ENCODE measurements at regions not wholly inside any gene's neighbourhood (a gene's known extent, or its start where the extent isn't known, plus 50 kb on each side); places are given as distances from the start of the nearest gene placed in this dataset.
"Not testable (repeated sequence)": the region's sequence is repeated elsewhere in the genome, so short reads cannot be mapped to it uniquely, and the experiment has no call there.

DNA sequence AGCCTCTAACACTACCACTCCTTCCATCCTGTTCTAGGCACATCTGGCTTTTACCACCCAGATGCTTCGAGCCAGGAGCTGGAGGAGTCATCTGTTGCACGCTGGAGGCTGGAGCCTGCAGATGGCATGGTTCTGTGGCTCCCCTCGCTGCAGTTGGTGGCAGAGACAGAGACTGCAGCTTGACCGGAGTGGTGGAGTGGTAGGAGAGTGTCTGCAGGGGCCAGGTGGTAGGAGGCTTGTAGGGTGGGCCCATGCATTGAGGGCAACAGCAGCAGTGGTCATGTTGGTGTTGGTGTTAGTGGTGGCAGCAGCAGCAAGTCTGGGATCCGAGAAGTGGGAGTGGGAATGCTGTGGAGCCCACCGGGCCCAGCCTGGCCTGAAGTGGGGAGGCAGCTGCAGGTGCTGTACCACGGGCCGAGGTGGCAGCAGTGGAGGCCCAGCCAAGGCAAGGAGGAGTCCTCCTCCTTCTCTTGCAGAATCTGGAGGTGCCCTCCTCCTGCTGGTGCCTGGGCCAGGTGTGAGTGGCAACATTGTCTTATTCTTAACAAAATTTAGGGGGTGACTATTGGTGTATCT is 100.4 kb upstream of the POTEC start:
- H3K27me3 ChIP-seq (ENCODE audit: control insufficient read depth in 2 of 2, insufficient read depth in 1 of 2, low read length in 1 of 2); H3K36me3 ChIP-seq (ENCODE audit: control insufficient read depth in 2 of 2, insufficient read depth in 2 of 2, low read length in 1 of 2); DNase-seq (ENCODE audit: low read depth in 6 of 9, low spot score in 9 of 9); H3K4me3 ChIP-seq (ENCODE audit: low read length in 2 of 2); H3K27ac ChIP-seq (ENCODE audit: low read depth in 1 of 2, low read length in 1 of 2); H3K4me1 ChIP-seq (ENCODE audit: control insufficient read depth in 2 of 2, insufficient read depth in 2 of 2, low read length in 2 of 2): not testable (repeated sequence)
- WGBS = 81% methylated on average over 8 of the region's 8 CpGs
- H3K9me3 ChIP-seq (ENCODE audit: control insufficient read depth in 2 of 2, insufficient read depth in 1 of 2, low read length in 1 of 2) = peaks cover 2 to 14% of the 10 kb centered on the region in 2 donors

DNA sequence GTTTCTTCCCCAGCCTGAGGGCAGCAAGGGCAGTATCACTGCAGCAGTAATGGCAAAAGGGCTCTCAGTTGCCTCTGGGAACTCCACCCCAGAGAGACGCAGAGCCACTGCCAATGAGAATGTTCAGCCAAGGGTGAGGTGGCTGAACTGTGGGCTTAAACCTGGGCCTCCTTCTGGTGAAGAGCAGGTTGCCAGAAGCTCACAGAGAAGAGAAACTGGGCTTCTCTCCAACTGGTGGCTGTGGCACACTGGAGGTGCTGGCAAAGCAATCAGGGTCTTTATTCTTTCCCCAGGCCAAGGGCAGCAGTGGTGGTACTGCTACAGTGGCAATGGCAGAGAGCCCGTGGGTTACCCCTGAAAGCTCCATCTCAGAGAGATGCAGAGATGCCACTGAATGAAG is 54.9 kb upstream of the ANKRD30B start:
- not testable (repeated sequence) for DNase-seq (ENCODE audit: low read depth in 6 of 9, low spot score in 9 of 9); H3K36me3 ChIP-seq (ENCODE audit: control insufficient read depth in 2 of 2, insufficient read depth in 2 of 2, low read length in 1 of 2); H3K4me3 ChIP-seq (ENCODE audit: low read length in 2 of 2); H3K4me1 ChIP-seq (ENCODE audit: control insufficient read depth in 2 of 2, insufficient read depth in 2 of 2, low read length in 2 of 2); H3K9me3 ChIP-seq (ENCODE audit: control insufficient read depth in 2 of 2, insufficient read depth in 1 of 2, low read length in 1 of 2); H3K27ac ChIP-seq (ENCODE audit: low read depth in 1 of 2, low read length in 1 of 2); H3K27me3 ChIP-seq (ENCODE audit: control insufficient read depth in 2 of 2, insufficient read depth in 1 of 2, low read length in 1 of 2)
- 74% methylated on average over 2 of the region's 2 CpGs for WGBS

DNA sequence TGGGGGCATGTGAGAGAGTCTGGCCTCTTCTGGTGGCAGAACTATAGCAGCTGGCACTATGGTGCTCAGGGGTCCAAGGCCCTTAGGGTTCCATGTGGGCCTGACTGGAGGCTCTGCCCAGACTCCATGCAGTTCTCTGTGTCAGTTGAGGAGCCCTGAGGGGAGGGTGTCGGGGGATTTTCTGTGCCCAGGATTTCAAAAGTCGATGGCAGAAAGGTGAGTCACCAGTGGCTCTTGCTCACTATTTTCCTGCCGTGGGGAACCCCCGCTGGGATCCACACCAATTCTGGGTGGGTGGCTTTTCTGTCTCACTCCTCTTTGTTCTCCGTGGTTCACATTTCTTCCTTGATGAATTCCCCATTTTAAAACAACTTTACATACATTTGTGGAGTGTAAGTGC is 54.1 kb upstream of the ANKRD30B start:
- H3K9me3 ChIP-seq (ENCODE audit: control insufficient read depth in 2 of 2, insufficient read depth in 1 of 2, low read length in 1 of 2); H3K4me3 ChIP-seq (ENCODE audit: low read length in 2 of 2); DNase-seq (ENCODE audit: low read depth in 6 of 9, low spot score in 9 of 9); H3K27ac ChIP-seq (ENCODE audit: low read depth in 1 of 2, low read length in 1 of 2); H3K27me3 ChIP-seq (ENCODE audit: control insufficient read depth in 2 of 2, insufficient read depth in 1 of 2, low read length in 1 of 2); H3K36me3 ChIP-seq (ENCODE audit: control insufficient read depth in 2 of 2, insufficient read depth in 2 of 2, low read length in 1 of 2); H3K4me1 ChIP-seq (ENCODE audit: control insufficient read depth in 2 of 2, insufficient read depth in 2 of 2, low read length in 2 of 2): not testable (repeated sequence)
- WGBS = 94% methylated on average over 5 of the region's 5 CpGs

DNA sequence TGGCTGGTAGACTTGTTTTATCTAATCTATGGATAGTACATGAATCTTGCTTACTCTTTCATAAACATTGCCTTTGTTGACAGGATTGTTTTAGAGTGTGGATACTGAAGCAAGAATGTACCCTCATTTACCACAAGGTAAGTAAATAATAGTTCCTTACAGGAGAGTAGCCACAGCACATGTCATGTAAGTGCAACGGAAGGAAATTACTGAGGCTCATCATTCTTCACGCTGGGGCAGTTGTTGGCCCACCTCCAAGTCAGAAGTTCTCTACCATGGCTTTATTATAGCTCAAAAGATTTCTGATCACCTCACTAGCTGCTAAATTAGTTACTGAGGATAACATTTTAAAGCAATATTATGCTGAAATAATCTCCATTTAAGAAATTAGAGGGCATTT is 50.0 kb upstream of the ANKRD30B start:
- not testable (repeated sequence) for H3K9me3 ChIP-seq (ENCODE audit: control insufficient read depth in 2 of 2, insufficient read depth in 1 of 2, low read length in 1 of 2); DNase-seq (ENCODE audit: low read depth in 6 of 9, low spot score in 9 of 9); H3K4me1 ChIP-seq (ENCODE audit: control insufficient read depth in 2 of 2, insufficient read depth in 2 of 2, low read length in 2 of 2); H3K4me3 ChIP-seq (ENCODE audit: low read length in 2 of 2); H3K27me3 ChIP-seq (ENCODE audit: control insufficient read depth in 2 of 2, insufficient read depth in 1 of 2, low read length in 1 of 2); H3K36me3 ChIP-seq (ENCODE audit: control insufficient read depth in 2 of 2, insufficient read depth in 2 of 2, low read length in 1 of 2); H3K27ac ChIP-seq (ENCODE audit: low read depth in 1 of 2, low read length in 1 of 2)
- WGBS = 91% methylated on average over 2 of the region's 2 CpGs
